Colon (tissue), 2 donors: ENCODE measurements at regions not wholly inside any gene's neighbourhood (a gene's known extent, or its start where the extent isn't known, plus 50 kb on each side); places are given as distances from the start of the nearest gene placed in this dataset.
"Not testable (repeated sequence)": the region's sequence is repeated elsewhere in the genome, so short reads cannot be mapped to it uniquely, and the experiment has no call there.

Experiments used
- FAIRE-seq: peaks from 2 replicates; lab custom pipeline; 2012; peaks lifted over from hg19 to GRCh38; lab: Jason Lieb, UNC
- donor health status: control.
- donor health status: control.

- FAIRE-seq, result no peak
Observed at GRCh38 chr3:155995525-155996370, 124.6 kb upstream of the KCNAB1 start.

DNA sequence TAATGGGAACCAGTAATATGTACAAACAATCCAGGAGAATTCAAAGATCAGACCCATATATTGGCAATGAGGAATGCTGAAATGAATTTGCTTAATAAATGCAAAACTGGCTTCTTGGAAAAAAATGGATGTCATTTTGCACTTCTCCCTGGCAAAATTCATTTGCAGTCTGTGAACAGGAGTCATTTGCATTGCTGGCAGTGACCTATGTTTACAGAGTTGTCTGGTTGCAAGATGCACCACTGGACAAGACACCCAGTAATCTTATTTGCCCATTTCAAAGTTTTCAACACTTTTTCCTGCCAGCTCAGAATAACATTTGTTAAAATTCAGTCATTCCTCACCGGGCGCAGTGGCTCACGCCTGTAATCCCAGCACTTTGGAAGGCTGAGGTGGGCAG lies 123.5 kb upstream of the KCNAB1 start:
- no peak for FAIRE-seq

DNA sequence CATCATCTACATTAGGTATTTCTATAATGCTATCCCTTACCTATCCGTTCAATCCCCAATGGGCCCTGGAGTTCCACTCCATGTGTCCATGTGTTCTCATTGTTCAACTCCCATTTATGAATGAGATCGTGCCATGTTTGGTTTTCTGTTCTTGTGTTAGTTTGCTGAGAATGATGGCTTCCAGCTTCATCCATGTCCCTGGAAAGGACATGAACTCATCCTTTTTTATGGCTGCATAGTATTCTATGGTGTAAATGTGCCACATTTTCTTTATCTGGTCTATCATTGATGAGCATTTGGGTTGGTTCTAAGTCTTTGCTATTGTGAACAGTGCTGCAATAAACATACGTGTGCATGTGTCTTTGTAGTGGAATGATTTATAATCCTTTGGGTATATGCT lies 122.2 kb upstream of the KCNAB1 start:
- FAIRE-seq, result not testable (repeated sequence)

GRCh38 chr3:156005736-156006135 lies 114.6 kb upstream of the KCNAB1 start:
- no peak for FAIRE-seq

DNA sequence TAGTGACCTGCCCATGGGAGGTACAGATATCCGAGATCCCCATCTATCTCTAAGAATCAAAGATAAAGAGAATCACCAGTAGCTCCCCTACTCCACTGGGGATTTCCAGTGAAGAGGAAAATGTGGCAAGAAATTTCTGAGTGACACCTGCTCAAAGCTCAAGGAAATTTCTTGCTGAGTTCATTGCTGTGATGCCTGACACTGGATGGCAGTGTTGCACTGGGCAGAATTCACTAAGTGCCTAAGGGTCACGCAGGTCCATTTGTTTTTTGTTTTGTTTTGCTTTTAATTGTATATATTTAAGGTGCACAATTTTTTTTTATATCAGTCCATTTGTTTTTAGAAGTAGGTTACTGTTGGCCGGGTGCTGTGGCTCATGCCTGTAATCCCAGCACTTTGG lies 109.5 kb upstream of the KCNAB1 start:
- FAIRE-seq, result no peak

DNA sequence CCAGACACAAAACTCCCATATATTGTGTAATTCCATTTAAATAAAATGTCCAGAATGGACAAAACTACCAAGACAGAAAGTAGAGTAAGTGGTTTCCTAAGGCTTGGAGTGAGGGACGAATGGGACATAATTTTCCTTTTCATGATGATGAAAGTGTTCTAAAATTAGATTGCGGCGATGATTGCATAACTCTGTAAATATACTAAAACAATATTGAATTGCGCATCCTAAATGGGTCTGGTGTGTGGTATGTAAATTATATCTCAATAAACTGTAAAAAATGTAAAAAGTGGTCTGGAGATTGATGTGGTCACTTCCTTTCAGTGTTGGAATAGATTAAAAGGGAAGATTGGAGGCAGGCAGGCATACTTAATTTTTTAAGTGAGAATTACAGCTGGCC lies 105.9 kb upstream of the KCNAB1 start:
- FAIRE-seq, result no peak

DNA sequence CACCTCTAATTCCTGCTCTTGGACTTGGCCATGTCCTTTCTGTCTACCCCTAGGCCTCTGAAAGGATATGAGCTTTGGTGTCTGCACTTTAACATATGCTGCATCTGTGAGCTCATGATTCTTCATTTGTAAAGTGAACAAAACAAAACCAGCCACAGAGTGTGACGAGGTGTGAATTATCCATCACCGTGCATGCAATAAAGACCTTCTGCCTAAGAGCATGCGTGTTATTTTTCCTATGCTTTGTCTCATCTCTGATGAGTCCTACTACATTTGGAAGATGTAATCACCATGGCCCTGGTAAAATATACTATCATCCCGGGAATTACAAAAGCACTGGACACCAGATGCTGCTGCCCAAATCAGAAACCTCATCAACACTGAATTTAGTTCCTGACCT lies 103.5 kb upstream of the KCNAB1 start:
- no peak for FAIRE-seq

DNA sequence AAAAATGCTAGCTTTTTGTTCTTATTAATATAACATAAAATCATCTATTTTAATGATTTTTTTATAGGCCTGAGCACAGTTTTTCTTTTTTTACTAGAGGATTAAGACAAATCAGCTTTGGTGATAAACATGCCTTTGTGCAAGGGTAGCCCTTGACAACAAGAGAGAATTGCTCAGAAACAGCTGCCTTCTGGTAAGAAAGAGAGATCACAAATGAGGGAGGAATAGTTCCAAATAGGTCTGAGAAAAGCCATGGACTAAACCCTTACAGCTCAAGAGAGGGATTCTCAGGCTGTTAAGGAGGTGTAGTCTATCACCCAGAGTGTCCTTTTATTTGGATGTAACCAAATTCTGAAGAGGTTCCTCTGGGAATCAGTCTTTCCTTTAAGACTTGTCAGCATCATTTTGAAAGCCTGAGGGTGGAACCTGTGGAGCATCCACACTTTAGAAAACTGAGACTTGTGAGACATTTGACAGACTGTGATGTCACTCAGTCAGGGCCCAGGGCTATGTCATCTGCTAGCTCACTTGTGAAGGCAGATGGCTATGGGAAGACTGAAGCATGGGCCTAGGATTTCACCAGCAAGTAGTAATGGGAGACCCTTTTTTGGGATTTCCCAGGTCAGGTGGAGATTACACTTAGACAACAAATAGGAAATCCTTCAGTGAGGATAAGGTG lies 102.9 kb upstream of the KCNAB1 start:
- no peak for FAIRE-seq

DNA sequence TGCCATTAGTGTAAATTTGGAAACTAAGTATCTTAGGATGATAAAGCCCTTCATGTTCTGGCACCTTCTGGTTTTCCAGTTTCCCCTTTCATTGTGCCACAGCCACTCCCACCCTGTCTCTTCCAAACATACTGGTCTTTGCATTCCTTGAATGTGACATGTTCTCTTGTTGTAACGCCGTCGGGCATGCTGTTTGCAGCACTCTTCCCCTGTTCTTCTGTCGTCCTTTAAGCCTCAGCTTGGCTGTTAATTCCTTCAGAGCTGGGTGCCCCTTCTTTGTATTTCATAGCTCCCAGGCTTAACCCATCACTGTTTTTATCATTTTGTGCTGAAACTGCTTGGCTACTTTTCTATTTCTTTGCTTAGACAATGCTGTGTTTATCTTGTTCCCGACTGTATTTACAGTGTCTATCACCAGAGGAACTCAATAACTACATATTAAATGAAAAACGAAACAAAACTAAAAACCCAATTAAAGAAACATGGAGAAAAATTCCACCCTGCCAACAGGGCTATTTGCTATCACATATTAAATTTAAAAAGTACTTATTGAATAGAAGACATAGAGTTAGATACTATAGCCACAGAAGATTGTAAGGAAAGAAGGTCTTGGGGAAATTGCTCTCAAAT lies 95.4 kb upstream of the KCNAB1 start:
- FAIRE-seq, result no peak

GRCh38 chr3:156029208-156029607 lies 91.2 kb upstream of the KCNAB1 start:
- FAIRE-seq, result no peak

DNA sequence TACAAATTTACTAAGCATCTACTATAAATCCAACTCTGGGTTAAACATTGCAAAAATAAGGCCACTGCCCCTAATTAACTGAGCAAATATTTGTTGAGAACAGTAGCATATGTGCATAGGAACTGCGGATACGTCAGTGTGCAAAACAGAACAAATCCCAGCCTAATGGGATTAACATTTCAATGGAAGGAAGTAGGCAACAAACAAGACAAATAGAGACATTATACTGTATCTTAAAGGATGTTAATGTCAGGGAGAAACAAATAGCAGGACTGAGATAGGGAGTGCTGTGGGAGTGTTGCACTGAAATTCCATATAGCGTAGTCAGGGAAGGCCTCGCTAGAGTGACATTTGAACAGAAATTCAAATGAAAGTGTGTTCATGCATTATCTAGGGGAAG lies 89.7 kb upstream of the KCNAB1 start:
- FAIRE-seq, result no peak

GRCh38 chr3:156033428-156033827 lies 87.0 kb upstream of the KCNAB1 start:
- no peak for FAIRE-seq

- no peak for FAIRE-seq
Observed at GRCh38 chr3:156035158-156035557, 85.2 kb upstream of the KCNAB1 start.

- no peak for FAIRE-seq
Observed at GRCh38 chr3:156036258-156037053, 83.9 kb upstream of the KCNAB1 start.

GRCh38 chr3:156037356-156037755 lies 83.0 kb upstream of the KCNAB1 start:
- no peak for FAIRE-seq

DNA sequence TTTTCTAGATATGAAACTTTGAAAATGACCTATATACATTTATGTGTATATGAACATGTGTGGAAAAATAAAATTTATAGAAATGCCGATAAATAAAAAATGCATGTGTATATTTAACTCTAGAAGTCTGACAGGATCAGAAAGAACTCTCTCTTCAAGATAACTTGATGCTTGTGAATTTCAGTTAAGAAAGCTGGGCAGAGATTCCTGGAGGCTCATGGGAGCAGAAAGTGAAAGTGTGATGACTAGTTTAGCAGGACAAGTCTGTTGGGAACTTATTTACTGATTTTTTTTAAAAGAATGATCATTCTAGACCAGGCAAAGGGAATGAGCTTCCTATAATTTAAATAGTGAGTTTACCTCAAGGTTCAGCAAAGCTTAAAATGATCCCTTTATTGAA lies 81.5 kb upstream of the KCNAB1 start:
- peak; percentile 49 for FAIRE-seq

DNA sequence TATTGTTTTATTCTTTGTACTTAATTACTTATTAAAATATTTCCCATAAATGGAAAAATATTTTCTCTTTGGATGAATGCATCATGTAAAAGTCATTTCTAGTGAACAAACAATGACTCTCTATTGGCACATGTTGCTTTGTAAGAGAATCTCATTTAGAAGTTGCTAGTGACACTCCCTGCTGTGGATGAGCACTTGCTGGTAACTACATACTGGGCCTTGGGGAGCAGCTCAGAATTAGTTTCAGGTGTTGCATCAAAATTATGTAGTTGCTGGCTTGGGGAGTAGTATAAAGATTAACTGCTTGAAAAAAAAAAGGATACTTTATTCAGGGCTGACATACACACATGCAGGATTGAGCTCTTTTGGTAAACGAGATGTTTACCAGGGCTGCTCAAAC lies 80.3 kb upstream of the KCNAB1 start:
- FAIRE-seq, result no peak

GRCh38 chr3:156041216-156041841 lies 79.0 kb upstream of the KCNAB1 start:
- FAIRE-seq, result not testable (repeated sequence)

- FAIRE-seq, result not testable (repeated sequence)
Observed at GRCh38 chr3:156041856-156042255, 78.5 kb upstream of the KCNAB1 start.

DNA sequence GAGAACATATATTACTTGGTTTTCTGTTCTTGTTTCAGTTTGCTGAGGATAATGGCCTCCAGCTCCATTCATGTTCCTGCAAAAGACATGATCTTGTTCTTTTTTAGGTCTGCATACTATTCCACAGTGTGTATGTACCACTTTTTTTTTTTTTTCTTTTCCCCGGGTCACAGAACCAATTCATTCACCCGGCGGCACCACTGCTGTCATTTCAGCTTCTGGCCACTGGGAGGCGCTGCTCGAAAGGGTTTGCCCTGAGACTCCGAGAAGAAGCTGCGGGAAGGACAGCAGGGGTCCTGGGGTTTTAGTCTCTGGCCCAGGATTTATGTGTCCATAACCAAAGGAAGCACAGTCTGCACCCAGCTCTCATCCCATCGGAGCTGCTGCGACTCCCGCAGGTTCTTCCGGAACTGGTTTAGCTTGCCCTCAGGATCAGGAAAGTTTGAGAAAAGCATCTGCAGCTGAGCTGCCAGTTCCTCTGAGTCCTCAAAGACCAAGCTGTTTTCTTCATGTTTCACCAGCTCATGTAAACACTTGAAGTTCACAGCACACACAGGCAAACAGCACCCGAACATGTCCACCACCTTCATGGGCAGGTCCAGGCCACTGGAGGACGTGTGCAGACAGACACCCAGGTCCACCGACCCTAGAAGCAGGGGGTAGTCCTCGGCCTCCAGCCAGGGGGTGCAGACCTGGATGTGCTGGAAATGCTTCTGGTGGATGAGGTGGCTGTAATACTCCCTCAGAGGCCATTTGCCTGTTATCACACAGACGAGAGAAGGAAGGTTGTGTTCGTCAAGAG lies 76.3 kb upstream of the KCNAB1 start:
- not testable (repeated sequence) for FAIRE-seq

GRCh38 chr3:156044634-156044975 lies 75.8 kb upstream of the KCNAB1 start:
- no peak for FAIRE-seq
